GM03348 (cell line): ENCODE measurements at regions not wholly inside any gene's neighbourhood (a gene's known extent, or its start where the extent isn't known, plus 50 kb on each side); places are given as distances from the start of the nearest gene placed in this dataset.

Experiments used
- DNase-seq: peaks from one replicate; pipeline ENCODE4 v3.0.0; 2012; ENCODE audit warnings: low spot score

- DNase-seq: no peak
Measured at GRCh38 chr2:8159966-8160603, 521.8 kb upstream of the ID2 start.

DNA sequence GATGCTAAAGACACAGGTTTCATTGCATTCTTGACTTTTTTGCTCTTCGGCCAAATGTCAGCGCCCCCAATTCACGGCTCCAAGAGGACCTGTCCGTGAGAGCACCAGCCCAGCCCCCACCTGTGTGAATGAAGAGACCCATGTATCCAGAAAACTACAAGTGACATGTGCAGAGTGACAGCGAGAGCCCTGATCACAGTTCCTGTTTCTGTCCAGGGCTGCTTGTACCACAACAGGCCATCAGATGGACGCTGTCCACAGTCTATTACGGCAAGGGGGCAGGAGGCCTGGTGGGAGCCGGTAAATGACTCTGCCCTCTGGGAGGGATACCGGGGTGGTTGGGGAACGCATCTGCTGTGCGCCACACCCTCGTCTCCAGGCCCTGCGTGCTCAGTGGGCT is 520.9 kb upstream of the ID2 start:
- no peak for DNase-seq

- DNase-seq: no peak
Measured at GRCh38 chr2:8162552-8162951, 519.3 kb upstream of the ID2 start.

GRCh38 chr2:8165550-8165949 is 516.3 kb upstream of the ID2 start:
- no peak for DNase-seq

DNA sequence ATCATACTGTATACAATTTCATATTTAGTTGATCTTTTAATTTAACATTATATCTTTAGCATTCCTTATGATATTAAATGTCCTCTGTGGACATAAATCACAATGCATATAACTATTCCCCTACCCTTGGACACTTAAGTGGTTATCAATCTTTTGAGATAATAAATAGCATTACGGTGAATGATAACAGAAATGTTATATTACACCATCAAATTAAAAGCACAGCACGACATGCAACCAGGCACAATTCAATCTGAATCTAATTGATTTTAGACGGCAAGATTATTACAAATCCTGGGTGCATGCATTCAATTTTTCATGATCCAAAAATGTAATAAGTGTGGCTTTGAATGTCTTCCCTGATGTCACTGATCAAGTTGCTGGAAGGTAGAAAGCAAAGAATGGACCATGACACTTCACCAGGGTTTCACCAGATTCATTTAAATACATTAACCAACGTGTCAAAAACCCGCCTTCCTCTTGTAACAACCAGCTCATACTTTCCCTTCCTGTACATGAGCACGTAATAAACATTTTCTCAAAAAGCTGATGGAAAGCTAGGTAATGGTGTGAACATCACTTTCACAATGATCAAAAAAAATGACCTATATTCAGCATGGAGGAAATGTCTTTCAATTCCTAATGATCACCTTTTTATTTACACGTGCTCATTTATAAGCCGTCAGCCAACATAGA is 513.7 kb upstream of the ID2 start:
- DNase-seq: no peak

GRCh38 chr2:8168876-8169424 is 512.9 kb upstream of the ID2 start:
- no peak for DNase-seq

GRCh38 chr2:8169443-8169842 is 512.4 kb upstream of the ID2 start:
- DNase-seq: peak; percentile 70

GRCh38 chr2:8170552-8171327 is 511.1 kb upstream of the ID2 start:
- DNase-seq: no peak

- DNase-seq: peak; percentile 19
Measured at GRCh38 chr2:8171608-8172007, 510.2 kb upstream of the ID2 start.

GRCh38 chr2:8172661-8173060 is 509.2 kb upstream of the ID2 start:
- DNase-seq: no peak

GRCh38 chr2:8174641-8175257 is 507.1 kb upstream of the ID2 start:
- peak; percentile 26 for DNase-seq

GRCh38 chr2:8176887-8177286 is 505.0 kb upstream of the ID2 start:
- DNase-seq: no peak

DNA sequence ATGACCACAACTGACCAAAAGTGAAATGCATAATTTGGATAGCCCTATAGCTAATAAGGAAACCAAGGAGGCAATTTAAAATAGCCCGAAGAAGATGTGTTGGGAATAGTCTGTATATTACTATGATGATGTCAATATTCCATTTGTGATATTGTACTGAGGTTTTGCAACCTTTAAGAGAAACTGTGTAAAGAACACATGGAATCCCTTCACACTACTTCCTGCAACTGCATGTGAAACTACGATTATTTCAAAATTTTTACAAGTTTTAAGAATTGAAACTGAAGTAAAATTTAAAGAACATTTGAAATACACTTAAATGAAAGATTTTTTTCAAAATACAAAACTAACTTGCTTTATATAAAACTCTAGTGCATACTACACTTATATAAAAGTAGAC is 504.3 kb upstream of the ID2 start:
- no peak for DNase-seq

- DNase-seq: no peak
Measured at GRCh38 chr2:8178911-8179310, 502.9 kb upstream of the ID2 start.

GRCh38 chr2:8189316-8189715 is 492.5 kb upstream of the ID2 start:
- no peak for DNase-seq

DNA sequence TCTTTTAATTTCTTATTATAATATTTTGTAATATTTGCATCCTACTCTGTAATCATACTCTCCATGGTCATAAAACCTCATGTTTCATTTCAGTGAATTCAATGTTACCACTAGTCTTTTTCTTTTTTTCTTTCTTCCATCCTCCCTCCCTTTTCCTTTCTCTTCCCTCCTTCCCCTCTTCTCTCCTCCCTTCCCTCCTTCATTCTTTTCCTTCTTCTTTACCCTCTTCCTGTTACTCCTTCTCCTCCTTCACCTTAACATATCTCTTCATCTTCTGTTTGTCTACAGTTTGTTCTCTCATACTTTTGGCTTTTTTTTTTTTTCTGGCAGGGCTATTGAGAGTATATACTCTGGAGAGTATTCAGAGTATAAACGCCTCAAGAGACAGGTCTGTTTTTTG is 491.6 kb upstream of the ID2 start:
- no peak for DNase-seq

- DNase-seq: no peak
Measured at GRCh38 chr2:8191427-8191826, 490.4 kb upstream of the ID2 start.

GRCh38 chr2:8193146-8193545 is 488.7 kb upstream of the ID2 start:
- DNase-seq: peak; percentile 44

DNA sequence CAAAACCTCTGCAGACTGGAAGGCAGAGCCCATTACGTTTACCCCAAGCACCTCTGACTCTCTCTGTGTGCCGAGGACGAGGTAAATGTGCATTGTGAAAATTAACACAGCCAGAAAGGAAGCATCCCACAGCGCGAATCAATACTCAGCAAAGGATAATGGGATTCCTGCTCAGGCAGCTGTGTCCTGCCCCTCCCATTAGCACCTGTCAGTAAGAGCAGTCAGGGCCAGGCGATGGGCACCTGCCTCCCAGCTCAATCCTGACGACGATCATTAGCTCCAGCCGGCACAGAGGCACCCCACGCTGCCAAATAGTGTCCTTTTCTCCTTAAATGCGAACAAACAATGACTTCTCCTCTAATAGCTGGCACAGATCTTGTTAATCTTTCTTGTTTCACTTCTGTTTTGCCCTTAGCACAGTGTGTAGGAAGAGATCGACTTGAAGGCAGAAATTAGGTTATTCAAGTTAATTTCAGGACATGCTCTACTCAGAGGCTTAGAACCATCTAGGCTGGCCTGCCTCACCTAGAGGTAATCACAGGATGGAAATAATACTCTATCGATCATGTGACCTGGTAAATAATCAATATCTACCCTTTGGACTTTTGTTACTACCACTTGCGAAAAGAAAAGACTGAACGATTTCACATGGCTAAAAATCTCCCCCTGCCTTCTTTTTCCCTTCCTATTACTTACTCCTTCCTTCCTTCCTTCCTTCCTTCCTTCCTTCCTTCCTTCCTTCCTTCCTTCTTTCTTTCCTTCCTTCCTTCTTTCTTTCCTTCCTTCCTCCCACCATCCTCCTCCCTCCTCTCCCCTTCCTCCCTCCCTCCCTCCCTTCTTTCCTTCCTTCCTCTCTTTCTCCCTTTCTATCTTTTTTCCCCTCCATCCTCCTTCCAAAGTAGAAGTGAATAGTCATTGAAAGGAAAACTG is 487.9 kb upstream of the ID2 start:
- DNase-seq: no peak

- DNase-seq: no peak
Measured at GRCh38 chr2:8195784-8196183, 486.1 kb upstream of the ID2 start.

- no peak for DNase-seq
Measured at GRCh38 chr2:8196316-8196715, 485.5 kb upstream of the ID2 start.
